GM12878 (cell line): ENCODE measurements at regions not wholly inside any gene's neighbourhood (a gene's known extent, or its start where the extent isn't known, plus 50 kb on each side); places are given as distances from the start of the nearest gene placed in this dataset.

Source experiments
- ATAC-seq: fragments of 200-7000 bp; cut with Tn5 transposase; 3 replicates; pipeline ENCODE4 v1.9.1; 2020; ENCODE audit warnings: mild to moderate bottlenecking, moderate library complexity
- BruUV-seq: library from RNA; stranded (reverse); fragments of 400-500 nt; replicated peaks from 2 replicates; lab custom pipeline; 2021; lab: Mats Ljungman, UMichigan
- CTCF ChIA-PET: fragments of 300-600 bp; sonication (Branson Sonifier 250); formaldehyde crosslinking; extraction: SDS; loops from one replicate; lab custom pipeline; 2021; ENCODE audit warnings: inconsistent platforms; lab: Yijun Ruan, JAX
- POLR2A ChIA-PET: fragments of 350-600 bp; formaldehyde crosslinking; extraction: SDS; loops from one replicate; lab custom pipeline; 2021; ENCODE audit warnings: inconsistent platforms; lab: Charles Lee
- RAD21 ChIA-PET: fragments of 300-600 bp; sonication (Branson Sonifier 250); formaldehyde crosslinking; loops from one replicate; lab custom pipeline; 2023; ENCODE audit warnings: antibody characterized with exemption; ENCODE audit not compliant: unreplicated experiment; lab: Charles Lee
- SMC1A ChIA-PET: fragments of 300-600 bp; sonication (Branson Sonifier 250); formaldehyde crosslinking; loops from one replicate; lab custom pipeline; 2023; ENCODE audit not compliant: unreplicated experiment, uncharacterized antibody; lab: Charles Lee
- DNase-seq: peaks from one replicate; pipeline ENCODE4 v3.0.0-alpha.2; 2011; ENCODE audit warnings: low read depth, low spot score
- FAIRE-seq: peaks from 3 replicates; lab custom pipeline; 2011; peaks lifted over from hg19 to GRCh38; lab: Jason Lieb, UNC
- H2AFZ ChIP-seq: 2 replicates; pipeline ENCODE4 v1.6.0; 2011; ENCODE audit warnings: low read depth, low read length, control low read depth; ENCODE audit not compliant: control insufficient read depth
- H3K27ac ChIP-seq: 2 replicates; pipeline ENCODE4 v1.5.1; 2011; ENCODE audit warnings: control low read depth; ENCODE audit not compliant: control insufficient read depth, insufficient read depth
- H3K27me3 ChIP-seq, 2 experiments: replicated peaks in 1 of 2; 2 replicates each; pipeline versions ENCODE4 v1.6.0 to v1.6.1; 2011; ENCODE audit warnings: low read length in 1 of 2; ENCODE audit not compliant: control insufficient read depth in 2 of 2, insufficient read depth in 2 of 2
- H3K36me3 ChIP-seq, 2 experiments: 2 replicates each; pipeline ENCODE4 v1.5.1; 2011; ENCODE audit warnings: low read length in 1 of 2; ENCODE audit not compliant: control insufficient read depth in 2 of 2, insufficient read depth in 2 of 2
- H3K4me1 ChIP-seq: 2 replicates; pipeline ENCODE4 v1.6.1; 2011; ENCODE audit warnings: mild to moderate bottlenecking, low read length, moderate library complexity, mixed read lengths; ENCODE audit not compliant: control insufficient read depth, insufficient read depth
- H3K4me2 ChIP-seq: 2 replicates; pipeline ENCODE4 v1.6.0; 2011; ENCODE audit warnings: control low read depth; ENCODE audit not compliant: control insufficient read depth, insufficient read depth
- H3K4me3 ChIP-seq: fragments of 200-600 bp; sonication (generic); 2 replicates; pipeline ENCODE4 v1.5.1; 2016
- H3K79me2 ChIP-seq: 2 replicates; pipeline ENCODE4 v1.6.0; 2011; ENCODE audit warnings: low read length; ENCODE audit not compliant: control insufficient read depth, insufficient read depth
- H3K9ac ChIP-seq: 2 replicates; pipeline ENCODE4 v1.8.0; 2011; ENCODE audit warnings: low read length, control low read depth, mixed read lengths; ENCODE audit not compliant: control insufficient read depth, insufficient read depth
- H3K9me3 ChIP-seq: replicated peaks from 3 replicates; pipeline ENCODE4 v1.5.1; 2011; ENCODE audit warnings: mild to moderate bottlenecking, low read length; ENCODE audit not compliant: control insufficient read depth, insufficient read depth
- H4K20me1 ChIP-seq: 2 replicates; pipeline ENCODE4 v1.6.0; 2011; ENCODE audit not compliant: control insufficient read depth, insufficient read depth
- CTCF ChIP-seq, 3 experiments: IDR thresholded peaks in 2 of 3; conservative IDR thresholded peaks in 1 of 3; 2 replicates each; pipeline ENCODE4 v1.5.1; 2011; ENCODE audit warnings: low read depth in 3 of 3, low read length in 3 of 3, mild to moderate bottlenecking in 3 of 3, control low read depth in 2 of 3, moderate library complexity in 2 of 3, inconsistent platforms in 1 of 3, mixed read lengths in 1 of 3; ENCODE audit not compliant: control insufficient read depth in 2 of 3, insufficient read depth in 1 of 3; ENCODE audit errors: extremely low read depth in 1 of 3
- EGR1 ChIP-seq, 2 experiments: IDR thresholded peaks; 1 replicate in 1 of 2; 2 replicates in 1 of 2; pipeline ENCODE4 v1.6.1; 2011 to 2012; ENCODE audit warnings: low read depth in 2 of 2, low read length in 2 of 2, borderline replicate concordance in 1 of 2, mild to moderate bottlenecking in 1 of 2, moderate library complexity in 1 of 2
- RAD21 ChIP-seq: IDR thresholded peaks from 2 replicates; pipeline ENCODE4 v1.6.1; 2011; ENCODE audit warnings: mild to moderate bottlenecking, low read depth, low read length, moderate library complexity; ENCODE audit not compliant: insufficient read depth
- SMC3 ChIP-seq: IDR thresholded peaks from 2 replicates; pipeline ENCODE4 v1.6.1; 2011; ENCODE audit warnings: low read length, improper control_type of control experiment, borderline replicate concordance
- WGBS: methylation state at CpG from one replicate; pipeline ENCODE4 v1.1.6; 2016; ENCODE audit warnings: low lambda C conversion rate; ENCODE audit not compliant: insufficient replicate concordance, insufficient coverage; ENCODE audit errors: missing lambda C conversion rate; 5-methylcytosine and 5-hydroxymethylcytosine counted together
- in situ Hi-C: fragments of 300-500 bp; cut with MboI; formaldehyde crosslinking; loops from 9 replicates; pipeline ENCODE4 v1.14.3; 2018; ENCODE audit warnings: mixed read lengths
- intact Hi-C: fragments of 100-400 bp; cut with micrococcal nuclease; formaldehyde crosslinking; loops from one replicate; pipeline ENCODE4 v1.14.2; 2022; ENCODE audit not compliant: unreplicated experiment

GRCh38 chr10:105974803-105975456 is 1189.6 kb downstream of the SORCS1 start:
- CTCF ChIA-PET = interaction anchor here (1.0 to 6.6 kb wide), 15 partner anchors 9 to 333 kb away, joined by 3 to 111 read pairs (median 5); no protein-coding TSS in a partner anchor
- in situ Hi-C loops = no loop called here
- no peak overlapping the region for H3K27ac ChIP-seq
- intact Hi-C loops = loop anchor here (5.0 kb wide), 1 partner anchor 178 kb away; no protein-coding TSS in a partner anchor
- SMC1A ChIA-PET = interaction anchor here (1.0 to 3.7 kb wide), 11 partner anchors 11 to 179 kb away, joined by 3 to 36 read pairs (median 6); no protein-coding TSS in a partner anchor
- H3K4me2 ChIP-seq = no peak overlapping the region
- 28% methylated on average over 7 of the region's 7 CpGs for WGBS
- no peaks in the 10 kb centered on the region for H3K27me3 ChIP-seq
- ATAC-seq = peak; percentile 91
- no peaks in the 10 kb centered on the region for H4K20me1 ChIP-seq
- no peaks in the 10 kb centered on the region for H3K36me3 ChIP-seq
- H2AFZ ChIP-seq = no peak overlapping the region; the same call in 1 of the 2 replicates
- POLR2A ChIA-PET = no interaction called here
- no TSS peak for BruUV-seq
- no peak overlapping the region for H3K9ac ChIP-seq
- H3K79me2 ChIP-seq = no peaks in the 10 kb centered on the region
- RAD21 ChIA-PET = interaction anchor here (0.6 to 2.8 kb wide), 8 partner anchors 11 to 173 kb away, joined by 3 to 25 read pairs (median 4); no protein-coding TSS in a partner anchor
- H3K4me1 ChIP-seq = no peaks in the 10 kb centered on the region
- H3K4me3 ChIP-seq = no peak overlapping the region
- no peak for DNase-seq
- TF ChIP-seq CTCF (IDR thresholded peaks at IDR 0.05 in 2 of 3, conservative IDR thresholded peaks at IDR 0.05 in 1 of 3; ENCODE audit: control insufficient read depth in 2 of 3, extremely low read depth in 1 of 3, insufficient read depth in 1 of 3, low read depth in 3 of 3, low read length in 3 of 3) (peak; percentile 45 to 55 (median 47); a peak in 5 of 6 replicates), EGR1 (IDR thresholded peaks at IDR 0.05; ENCODE audit: borderline replicate concordance in 1 of 2, low read depth in 2 of 2, low read length in 2 of 2) (no peak), RAD21 (peak; percentile 26; the same call in 1 of the 2 replicates), SMC3 (peak; percentile 39; the same call in 1 of the 2 replicates)
- TF ChIP-seq, all 136 proteins: peak for 3
- H3K9me3 ChIP-seq = no peaks in the 10 kb centered on the region
- peak; percentile 27 for FAIRE-seq
